HG02623 (cell line): ENCODE measurements at regions not wholly inside any gene's neighbourhood (a gene's known extent, or its start where the extent isn't known, plus 50 kb on each side); places are given as distances from the start of the nearest gene placed in this dataset.

Experiments
- ATAC-seq: cut with Tn5 transposase; IDR thresholded peaks from one replicate; pipeline ENCODE4 v1.9.1; 2021; ENCODE audit warnings: moderate library complexity; ENCODE audit not compliant: unreplicated experiment

GRCh38 chr5:117271656-117272055, 697.0 kb upstream of the SEMA6A start:
- no peak for ATAC-seq

- no peak for ATAC-seq
These were observed 691.7 kb upstream of the SEMA6A start for GRCh38 chr5:117266280-117266679.

- no peak for ATAC-seq
These were observed 688.6 kb upstream of the SEMA6A start for GRCh38 chr5:117263231-117263630.

GRCh38 chr5:117262572-117263131, 688.0 kb upstream of the SEMA6A start:
- ATAC-seq = no peak

GRCh38 chr5:117261948-117262571, 687.4 kb upstream of the SEMA6A start:
- no peak for ATAC-seq

GRCh38 chr5:117255211-117256027, 680.8 kb upstream of the SEMA6A start:
- ATAC-seq = no peak

- no peak for ATAC-seq
These were observed 677.9 kb upstream of the SEMA6A start for GRCh38 chr5:117252566-117252965.

- ATAC-seq = no peak
These were observed 674.6 kb upstream of the SEMA6A start for GRCh38 chr5:117249086-117249815.

- ATAC-seq = no peak
These were observed 671.8 kb upstream of the SEMA6A start for GRCh38 chr5:117246424-117246823.

GRCh38 chr5:117245130-117245529, 670.5 kb upstream of the SEMA6A start:
- no peak for ATAC-seq

- no peak for ATAC-seq
These were observed 667.4 kb upstream of the SEMA6A start for GRCh38 chr5:117242028-117242427.

GRCh38 chr5:117236941-117237340, 662.3 kb upstream of the SEMA6A start:
- no peak for ATAC-seq

- ATAC-seq = no peak
These were observed 661.2 kb upstream of the SEMA6A start for GRCh38 chr5:117235786-117236185.

- ATAC-seq = no peak
These were observed 655.8 kb upstream of the SEMA6A start for GRCh38 chr5:117230375-117230774.

GRCh38 chr5:117220730-117221129, 646.1 kb upstream of the SEMA6A start:
- ATAC-seq = no peak

- no peak for ATAC-seq
These were observed 644.2 kb upstream of the SEMA6A start for GRCh38 chr5:117218789-117219188.

GRCh38 chr5:117212866-117213265, 638.2 kb upstream of the SEMA6A start:
- ATAC-seq = no peak

- no peak for ATAC-seq
These were observed 636.2 kb upstream of the SEMA6A start for GRCh38 chr5:117210796-117211195.

- ATAC-seq = no peak
These were observed 634.9 kb upstream of the SEMA6A start for GRCh38 chr5:117209479-117209878.

GRCh38 chr5:117207088-117207668, 632.6 kb upstream of the SEMA6A start:
- ATAC-seq = no peak

- no peak for ATAC-seq
These were observed 631.3 kb upstream of the SEMA6A start for GRCh38 chr5:117205894-117206293.
